ENCODE measurements at regions not wholly inside any gene's neighbourhood (a gene's known extent, or its start where the extent isn't known, plus 50 kb on each side); places are given as distances from the start of the nearest gene placed in this dataset.

DNA sequence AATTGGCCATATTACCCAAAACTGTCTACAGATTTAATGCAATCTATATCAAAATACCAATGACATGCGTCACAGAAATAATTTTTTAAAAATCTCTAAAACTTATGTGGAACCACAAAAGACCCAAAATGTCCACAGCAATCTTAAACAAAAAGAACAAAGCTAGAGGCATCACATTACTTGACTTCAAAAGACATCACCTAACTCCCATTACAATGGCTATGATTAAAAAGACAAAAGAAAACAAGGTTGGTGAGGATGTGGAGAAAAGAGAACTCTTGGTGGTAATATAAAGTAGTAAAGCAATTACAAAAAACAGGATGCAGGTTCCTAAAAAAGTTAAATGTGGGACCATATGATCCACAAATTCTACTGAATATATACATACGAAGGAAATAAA, 187.6 kb upstream of the CNTN6 start:
- TF ChIP-seq CTCF (conservative IDR thresholded peaks at IDR 0.05; ENCODE audit: low read depth, low read length), result no peak
- TF ChIP-seq EZH2 (IDR thresholded peaks at IDR 0.05; ENCODE audit: low read length, unreplicated experiment), result no peak
